OCI-LY7 (cell line): ENCODE measurements at regions not wholly inside any gene's neighbourhood (a gene's known extent, or its start where the extent isn't known, plus 50 kb on each side); places are given as distances from the start of the nearest gene placed in this dataset.

Source experiments
- EZH2phosphoT487 ChIP-seq: fragments of 200-600 bp; sonication (generic); IDR thresholded peaks from 2 replicates; pipeline ENCODE4 v1.6.1; 2018; ENCODE audit warnings: low read depth, borderline replicate concordance, mild to moderate bottlenecking, mixed run types, antibody characterized with exemption, low read length, moderate library complexity, mixed read lengths
- TF ChIP-seq, protein P1 (sequence below): fragments of 200-600 bp; sonication (generic); conservative IDR thresholded peaks from 2 replicates; pipeline ENCODE4 v1.5.1; 2014; ENCODE audit warnings: mild to moderate bottlenecking, antibody characterized with exemption, low read length, moderate library complexity, mixed read lengths

DNA sequence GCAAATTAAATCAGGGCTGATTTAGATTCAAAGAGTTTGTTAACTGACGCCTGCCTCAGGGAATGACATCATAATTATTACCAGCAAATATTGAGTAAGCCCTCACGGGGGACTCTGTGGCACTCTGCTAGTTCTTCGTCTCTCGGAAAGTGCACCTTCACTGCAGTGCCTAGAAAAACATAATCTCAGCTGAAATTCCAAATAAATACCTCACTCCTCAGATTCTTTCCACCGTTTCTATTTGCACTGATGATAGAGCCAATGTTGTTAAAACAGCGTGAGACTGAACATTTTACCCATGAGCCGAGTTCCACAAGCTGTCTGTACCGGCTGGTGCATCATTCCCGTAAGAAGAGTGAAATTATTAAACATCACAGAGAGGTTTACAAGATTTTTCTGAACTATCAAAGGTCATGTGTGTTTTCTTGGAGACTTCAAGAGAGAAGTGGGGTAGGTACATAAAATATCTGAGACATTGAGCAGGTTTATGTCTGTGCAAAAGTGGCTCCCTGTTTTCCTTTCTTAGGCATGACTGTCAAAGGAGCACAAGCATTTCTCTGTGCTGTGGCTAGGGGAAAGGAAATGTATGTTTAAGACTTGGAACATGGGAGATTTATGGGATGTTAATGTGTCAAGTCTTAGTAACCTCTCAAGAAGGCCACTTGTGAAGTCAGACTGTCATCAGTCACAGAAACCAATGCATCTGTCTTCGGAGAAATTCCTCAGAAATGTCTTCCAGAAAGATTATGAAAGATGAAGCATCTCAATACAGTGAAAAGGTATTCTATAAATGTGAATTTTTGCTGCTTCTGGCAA is 119.6 kb downstream of the CBLL2 start:
- TF ChIP-seq, protein P1, sequence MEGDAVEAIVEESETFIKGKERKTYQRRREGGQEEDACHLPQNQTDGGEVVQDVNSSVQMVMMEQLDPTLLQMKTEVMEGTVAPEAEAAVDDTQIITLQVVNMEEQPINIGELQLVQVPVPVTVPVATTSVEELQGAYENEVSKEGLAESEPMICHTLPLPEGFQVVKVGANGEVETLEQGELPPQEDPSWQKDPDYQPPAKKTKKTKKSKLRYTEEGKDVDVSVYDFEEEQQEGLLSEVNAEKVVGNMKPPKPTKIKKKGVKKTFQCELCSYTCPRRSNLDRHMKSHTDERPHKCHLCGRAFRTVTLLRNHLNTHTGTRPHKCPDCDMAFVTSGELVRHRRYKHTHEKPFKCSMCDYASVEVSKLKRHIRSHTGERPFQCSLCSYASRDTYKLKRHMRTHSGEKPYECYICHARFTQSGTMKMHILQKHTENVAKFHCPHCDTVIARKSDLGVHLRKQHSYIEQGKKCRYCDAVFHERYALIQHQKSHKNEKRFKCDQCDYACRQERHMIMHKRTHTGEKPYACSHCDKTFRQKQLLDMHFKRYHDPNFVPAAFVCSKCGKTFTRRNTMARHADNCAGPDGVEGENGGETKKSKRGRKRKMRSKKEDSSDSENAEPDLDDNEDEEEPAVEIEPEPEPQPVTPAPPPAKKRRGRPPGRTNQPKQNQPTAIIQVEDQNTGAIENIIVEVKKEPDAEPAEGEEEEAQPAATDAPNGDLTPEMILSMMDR: no peak
- TF ChIP-seq EZH2phosphoT487: no peak
